HCT116 (cell line): ENCODE measurements at regions not wholly inside any gene's neighbourhood (a gene's known extent, or its start where the extent isn't known, plus 50 kb on each side); places are given as distances from the start of the nearest gene placed in this dataset.

Source experiments
- ATAC-seq: fragments of 200-7000 bp; cut with Tn5 transposase; 2 replicates; pipeline ENCODE4 v1.9.1; 2020; ENCODE audit warnings: mild to moderate bottlenecking, moderate library complexity
- BruUV-seq: library from RNA; stranded (reverse); fragments of 400-500 nt; replicated peaks from 2 replicates; lab custom pipeline; 2021; lab: Mats Ljungman, UMichigan
- CTCF ChIA-PET: fragments of 300-600 bp; sonication (Branson Sonifier 250); formaldehyde crosslinking; loops from one replicate; lab custom pipeline; 2021; ENCODE audit warnings: antibody characterized with exemption; lab: Charles Lee
- POLR2A ChIA-PET: fragments of 300-600, 350-600 bp; sonication (Branson Sonifier 250); formaldehyde crosslinking; loops from one replicate; lab custom pipeline; 2021; ENCODE audit warnings: antibody characterized with exemption; lab: Charles Lee
- RAD21 ChIA-PET, 2 experiments: fragments of 300-600 bp; sonication (Branson Sonifier 250); formaldehyde crosslinking; loops; one replicate each; lab custom pipeline; 2023; ENCODE audit warnings: low total read pairs in 2 of 2; ENCODE audit not compliant: uncharacterized antibody in 2 of 2, unreplicated experiment in 2 of 2, low non-redundant PET in 1 of 2; lab: Charles Lee
- DNase-seq: peaks from one replicate; pipeline ENCODE4 v3.0.0-alpha.2; 2010; ENCODE audit warnings: low read depth, low spot score
- H2AFZ ChIP-seq: fragments of 200-600 bp; shearing (Covaris generic), sonication (generic); 2 replicates; pipeline ENCODE4 v1.6.1; 2017; ENCODE audit warnings: low read depth, mixed run types, mixed read lengths, antibody characterized with exemption, low read length; ENCODE audit not compliant: poor library complexity, severe bottlenecking
- H3K27ac ChIP-seq: 2 replicates; pipeline ENCODE4 v1.5.1; 2012; ENCODE audit warnings: low read depth, low read length
- H3K27me3 ChIP-seq: fragments of 200-600 bp; sonication (generic); 2 replicates; pipeline ENCODE4 v1.6.1; 2016; ENCODE audit warnings: mixed run types, low read length, mixed read lengths; ENCODE audit not compliant: insufficient read depth
- H3K36me3 ChIP-seq, 2 experiments: fragments of 200-500 bp in 1 of 2; fragments of 200-600 bp in 1 of 2; sonication (Bioruptor generic) in 1 of 2; sonication (generic) in 1 of 2; 2 replicates each; pipeline versions ENCODE4 v1.5.1 to v1.6.1; 2014 to 2016; ENCODE audit warnings: low read length in 2 of 2, inconsistent platforms in 1 of 2, mixed read lengths in 1 of 2, mixed run types in 1 of 2; ENCODE audit not compliant: insufficient read depth in 2 of 2, control insufficient read depth in 1 of 2
- H3K4me1 ChIP-seq, 2 experiments: fragments of 200-600 bp in 1 of 2; sonication (generic) in 1 of 2; 2 replicates each; pipeline versions ENCODE4 v1.5.1 to v1.6.1; 2012 to 2017; ENCODE audit warnings: low read length in 2 of 2, inconsistent platforms in 1 of 2, mild to moderate bottlenecking in 1 of 2, mixed read lengths in 1 of 2, mixed run types in 1 of 2, moderate library complexity in 1 of 2; ENCODE audit not compliant: insufficient read depth in 2 of 2, control insufficient read depth in 1 of 2
- H3K4me2 ChIP-seq: fragments of 200-600 bp; sonication (generic); 2 replicates; pipeline ENCODE4 v1.6.1; 2017; ENCODE audit warnings: mixed run types, low read length, mixed read lengths
- H3K4me3 ChIP-seq, 2 experiments: fragments of 200-600 bp in 1 of 2; sonication (generic) in 1 of 2; replicated peaks in 1 of 2; 2 replicates each; pipeline ENCODE4 v1.5.1; 2011 to 2016; ENCODE audit warnings: low read length in 2 of 2, control low read depth in 1 of 2, low read depth in 1 of 2, mild to moderate bottlenecking in 1 of 2, mixed read lengths in 1 of 2, mixed run types in 1 of 2
- H3K79me2 ChIP-seq: fragments of 200-600 bp; sonication (generic); 2 replicates; pipeline ENCODE4 v1.6.1; 2017; ENCODE audit warnings: mild to moderate bottlenecking, mixed run types, low read length, moderate library complexity, mixed read lengths; ENCODE audit not compliant: insufficient read depth
- H3K9ac ChIP-seq: fragments of 200-600 bp; sonication (generic); 2 replicates; pipeline ENCODE4 v1.6.1; 2016; ENCODE audit warnings: low read length, mixed read lengths
- H3K9me2 ChIP-seq: fragments of 200-600 bp; sonication (generic), shearing (Covaris generic); 2 replicates; pipeline ENCODE4 v1.6.1; 2017; ENCODE audit warnings: mixed run types, mild to moderate bottlenecking, moderate library complexity; ENCODE audit not compliant: insufficient read depth
- H3K9me3 ChIP-seq, 2 experiments: fragments of 200-500 bp in 1 of 2; fragments of 200-600 bp in 1 of 2; sonication (Bioruptor generic) in 1 of 2; sonication (generic) in 1 of 2; 2 replicates each; pipeline ENCODE4 v1.6.1; 2014 to 2017; ENCODE audit warnings: low read length in 2 of 2, mixed read lengths in 2 of 2, inconsistent platforms in 1 of 2, low read depth in 1 of 2, mild to moderate bottlenecking in 1 of 2, mixed run types in 1 of 2, moderate library complexity in 1 of 2; ENCODE audit not compliant: control insufficient read depth in 1 of 2, insufficient read depth in 1 of 2
- H4K20me1 ChIP-seq: fragments of 200-600 bp; sonication (generic), shearing (Covaris generic); 2 replicates; pipeline ENCODE4 v1.6.1; 2017; ENCODE audit warnings: mixed run types, mild to moderate bottlenecking, moderate library complexity; ENCODE audit not compliant: insufficient read depth
- ATF3 ChIP-seq: IDR thresholded peaks from 2 replicates; pipeline ENCODE4 v1.6.1; 2012
- EZH2 ChIP-seq: fragments of 200-600 bp; sonication (generic); IDR thresholded peaks from 2 replicates; pipeline ENCODE4 v1.6.1; 2017; ENCODE audit warnings: antibody characterized with exemption, mixed run types
- EZH2phosphoT487 ChIP-seq: fragments of 200-600 bp; IDR thresholded peaks from 2 replicates; pipeline ENCODE4 v1.6.1; 2018; ENCODE audit warnings: antibody characterized with exemption, borderline replicate concordance
- FOSL1 ChIP-seq: IDR thresholded peaks from 2 replicates; pipeline ENCODE4 v1.6.1; 2012; ENCODE audit warnings: low read depth
- JUND ChIP-seq: IDR thresholded peaks from 2 replicates; pipeline ENCODE4 v1.6.1; 2012
- POLR2A ChIP-seq: IDR thresholded peaks from 2 replicates; pipeline ENCODE4 v1.7.0; 2011; ENCODE audit warnings: borderline replicate concordance; ENCODE audit not compliant: insufficient read depth, insufficient read length; ENCODE audit errors: extremely low read depth
- POLR2AphosphoS5 ChIP-seq: IDR thresholded peaks from 2 replicates; pipeline ENCODE4 v1.6.1; 2011; ENCODE audit warnings: mild to moderate bottlenecking, low read depth, low read length, moderate library complexity
- REST ChIP-seq: IDR thresholded peaks from 2 replicates; pipeline ENCODE4 v1.6.1; 2012; ENCODE audit warnings: low read depth
- SIN3A ChIP-seq: IDR thresholded peaks from 2 replicates; pipeline ENCODE4 v1.6.1; 2012; ENCODE audit warnings: low read depth
- SRF ChIP-seq: IDR thresholded peaks from 2 replicates; pipeline ENCODE4 v1.6.1; 2012; ENCODE audit warnings: low read depth
- TCF7L2 ChIP-seq: IDR thresholded peaks from 2 replicates; pipeline ENCODE4 v1.7.0; 2011; ENCODE audit warnings: borderline replicate concordance, inconsistent platforms; ENCODE audit not compliant: insufficient read depth, insufficient read length; ENCODE audit errors: extremely low read depth
- YY1 ChIP-seq: IDR thresholded peaks from 2 replicates; pipeline ENCODE4 v1.6.1; 2011; ENCODE audit warnings: low read length, low read depth, moderate library complexity, mild to moderate bottlenecking; ENCODE audit not compliant: insufficient replicate concordance; ENCODE audit errors: extremely low read depth
- ZBTB33 ChIP-seq: IDR thresholded peaks from 2 replicates; pipeline ENCODE4 v1.6.1; 2011; ENCODE audit warnings: mild to moderate bottlenecking, low read length, moderate library complexity; ENCODE audit not compliant: insufficient replicate concordance; ENCODE audit errors: extremely low read depth
- intact Hi-C: fragments of 100-400 bp; cut with micrococcal nuclease; formaldehyde crosslinking; loops from 2 replicates; pipeline ENCODE4 v1.10.0; 2022

GRCh38 chr17:33498069-33498468, 205.0 kb upstream of the ASIC2 start:
- no peaks in the 10 kb centered on the region for H3K4me1 ChIP-seq
- H3K4me3 ChIP-seq: no peak overlapping the region
- ChIA-PET CTCF (no interaction called here), RAD21 (no interaction called here), POLR2A (no interaction called here)
- no peaks in the 10 kb centered on the region; a peak in 1 of 4 replicates for H3K9me3 ChIP-seq
- no peaks in the 10 kb centered on the region for H4K20me1 ChIP-seq
- H3K27ac ChIP-seq: no peak overlapping the region
- H3K27me3 ChIP-seq: no peaks in the 10 kb centered on the region
- H3K9ac ChIP-seq: no peak overlapping the region
- TF ChIP-seq POLR2AphosphoS5 (no peak), ZBTB33 (no peak), TCF7L2 (no peak)
- H2AFZ ChIP-seq: no peak overlapping the region
- DNase-seq (no peak), ATAC-seq (no peak)
- no TSS peak for BruUV-seq
- no peaks in the 10 kb centered on the region for H3K36me3 ChIP-seq
- intact Hi-C loops: no loop called here
- no peaks in the 10 kb centered on the region for H3K79me2 ChIP-seq
- H3K9me2 ChIP-seq: no peaks in the 10 kb centered on the region
- no peak overlapping the region for H3K4me2 ChIP-seq

- Histone ChIP-seq H3K27me3 (no peaks in the 10 kb centered on the region), H3K9ac (no peak overlapping the region), H3K9me3 (no peaks in the 10 kb centered on the region; a peak in 1 of 4 replicates), H3K4me3 (no peak overlapping the region), H3K4me2 (no peak overlapping the region), H3K9me2 (no peaks in the 10 kb centered on the region), H4K20me1 (no peaks in the 10 kb centered on the region), H3K36me3 (no peaks in the 10 kb centered on the region), H3K4me1 (no peaks in the 10 kb centered on the region), H3K79me2 (no peaks in the 10 kb centered on the region), H2AFZ (no peak overlapping the region), H3K27ac (no peak overlapping the region)
- DNase-seq: no peak
- no peak for ATAC-seq
- CTCF ChIA-PET: no interaction called here
- POLR2A ChIA-PET: no interaction called here
- intact Hi-C loops: no loop called here
- RAD21 ChIA-PET: no interaction called here
- BruUV-seq: no TSS peak
- no peak for TF ChIP-seq SRF
- TF ChIP-seq POLR2A: no peak
- no peak for TF ChIP-seq POLR2AphosphoS5
- no peak for TF ChIP-seq ATF3
- TF ChIP-seq JUND: no peak
- no peak for TF ChIP-seq EZH2phosphoT487
- TF ChIP-seq EZH2: no peak
- no peak for TF ChIP-seq SIN3A
- no peak for TF ChIP-seq FOSL1
- no peak for TF ChIP-seq REST
- no peak for TF ChIP-seq YY1
Measured at GRCh38 chr17:33499040-33499439, 205.9 kb upstream of the ASIC2 start.
